Astrocyte of the cerebellum (primary cell): ENCODE measurements at regions not wholly inside any gene's neighbourhood (a gene's known extent, or its start where the extent isn't known, plus 50 kb on each side); places are given as distances from the start of the nearest gene placed in this dataset.

Experiments used
- DNase-seq: peaks from one replicate; pipeline ENCODE4 v3.0.0-alpha.2; 2011; ENCODE audit warnings: low read depth
- H3K4me3 ChIP-seq: 2 replicates; pipeline ENCODE4 v1.5.1; 2011; ENCODE audit warnings: mild to moderate bottlenecking, low read depth, low read length, moderate library complexity
- CTCF ChIP-seq: IDR thresholded peaks from 2 replicates; pipeline ENCODE4 v1.5.1; 2012; ENCODE audit warnings: low read length, low read depth, moderate library complexity, mild to moderate bottlenecking; ENCODE audit errors: missing control alignments
- in situ Hi-C: cut with HindIII; loops from 2 replicates; pipeline ENCODE4 v1.10.0; 2017; ENCODE audit warnings: low sequenced_read_pairs

- no peak for DNase-seq
- no peak overlapping the region for H3K4me3 ChIP-seq
- no peak for TF ChIP-seq CTCF
- in situ Hi-C loops: no loop called here
These were observed 83.5 kb upstream of the GRPR start for GRCh38 chrX:16039834-16040233.

GRCh38 chrX:16039363-16039762 is 84.0 kb upstream of the GRPR start:
- TF ChIP-seq CTCF: no peak
- H3K4me3 ChIP-seq: no peak overlapping the region
- in situ Hi-C loops: no loop called here
- no peak for DNase-seq

GRCh38 chrX:16033331-16033730 is 90.0 kb upstream of the GRPR start:
- in situ Hi-C loops: no loop called here
- TF ChIP-seq CTCF: no peak
- H3K4me3 ChIP-seq: no peak overlapping the region
- no peak for DNase-seq

GRCh38 chrX:16028576-16028975 is 94.8 kb upstream of the GRPR start:
- no peak overlapping the region for H3K4me3 ChIP-seq
- in situ Hi-C loops: no loop called here
- no peak for TF ChIP-seq CTCF
- no peak for DNase-seq

GRCh38 chrX:16023790-16024734 is 99.3 kb upstream of the GRPR start:
- no peak for TF ChIP-seq CTCF
- no peak overlapping the region for H3K4me3 ChIP-seq
- peak; percentile 20 for DNase-seq
- in situ Hi-C loops: no loop called here

GRCh38 chrX:16022580-16023200 is 100.7 kb upstream of the GRPR start:
- DNase-seq: peak; percentile 6
- in situ Hi-C loops: no loop called here
- no peak for TF ChIP-seq CTCF

More at GRCh38 chrX:16022580-16023200, 100.7 kb upstream of the GRPR start:
- H3K4me3 ChIP-seq: no peak overlapping the region
